ENCODE measurements at regions not wholly inside any gene's neighbourhood (a gene's known extent, or its start where the extent isn't known, plus 50 kb on each side); places are given as distances from the start of the nearest gene placed in this dataset.
A peak's percentile ranks its signal among the peaks of the same experiment; 100 is the strongest.

- Mint-ChIP-seq H3K27me3 (no peaks in the 10 kb centered on the region), H3K4me3 (no peak overlapping the region), H3K4me1 (ENCODE audit: low read depth) (peaks cover 14% of the 10 kb centered on the region), H3K27ac (no peak overlapping the region), H3K9me3 (peaks cover 5% of the 10 kb centered on the region), H3K36me3 (ENCODE audit: low read depth) (no peaks in the 10 kb centered on the region)
- POLR2A ChIA-PET: no interaction called here
- intact Hi-C loops (cut with micrococcal nuclease): no loop called here
- no peak for TF ChIP-seq CTCF (IDR thresholded peaks at IDR 0.05)
- CTCF ChIA-PET: interaction anchor here (2.1 kb wide), 1 partner anchor 8 kb away, joined by 9 read pairs; no protein-coding TSS in a partner anchor
- ATAC-seq (no peak), DNase-seq (no peak)
These were observed 139.6 kb upstream of the GDF10 start for GRCh38 chr10:47160261-47160908.

- TF ChIP-seq CTCF (IDR thresholded peaks at IDR 0.05): no peak
- POLR2A ChIA-PET: no interaction called here
- intact Hi-C loops (cut with micrococcal nuclease): no loop called here
- DNase-seq (no peak), ATAC-seq (no peak)
- Mint-ChIP-seq H3K4me3 (no peak overlapping the region), H3K27me3 (no peaks in the 10 kb centered on the region), H3K4me1 (ENCODE audit: low read depth) (peaks cover 19% of the 10 kb centered on the region), H3K9me3 (no peaks in the 10 kb centered on the region), H3K36me3 (ENCODE audit: low read depth) (peaks cover under 1% of the 10 kb centered on the region), H3K27ac (no peak overlapping the region)
- CTCF ChIA-PET: interaction anchor here (2.1 kb wide), 1 partner anchor 8 kb away, joined by 9 read pairs; no protein-coding TSS in a partner anchor
These were observed 139.0 kb upstream of the GDF10 start for GRCh38 chr10:47160967-47161366.

- intact Hi-C loops (cut with micrococcal nuclease): no loop called here
- no peaks in the 10 kb centered on the region for H3K27me3 Mint-ChIP-seq
- no peak overlapping the region for H3K27ac Mint-ChIP-seq
- ChIA-PET POLR2A (no interaction called here), CTCF (interaction anchor here (1.5 to 2.1 kb wide), 2 partner anchors 9 to 113 kb away, joined by 4 to 9 read pairs; no protein-coding TSS in a partner anchor)
- peaks cover 6% of the 10 kb centered on the region for H3K36me3 Mint-ChIP-seq (ENCODE audit: low read depth)
- peaks cover 2% of the 10 kb centered on the region for H3K9me3 Mint-ChIP-seq
- no peak for TF ChIP-seq CTCF (IDR thresholded peaks at IDR 0.05)
- no peak overlapping the region for H3K4me3 Mint-ChIP-seq
- DNase-seq: no peak
- H3K4me1 Mint-ChIP-seq (ENCODE audit: low read depth): peaks cover 24% of the 10 kb centered on the region
- ATAC-seq: no peak
These were observed 138.5 kb upstream of the GDF10 start for GRCh38 chr10:47161465-47161864.

- peaks cover 8% of the 10 kb centered on the region for H3K36me3 Mint-ChIP-seq (ENCODE audit: low read depth)
- no peaks in the 10 kb centered on the region for H3K27me3 Mint-ChIP-seq
- DNase-seq (no peak), ATAC-seq (no peak)
- intact Hi-C loops (cut with micrococcal nuclease): no loop called here
- H3K9me3 Mint-ChIP-seq: peaks cover 6% of the 10 kb centered on the region
- CTCF ChIA-PET: interaction anchor here (1.0 to 3.0 kb wide), 2 partner anchors 12 to 148 kb away, joined by 3 to 10 read pairs; no protein-coding TSS in a partner anchor
- H3K4me1 Mint-ChIP-seq (ENCODE audit: low read depth): peaks cover 30% of the 10 kb centered on the region
- H3K4me3 Mint-ChIP-seq: no peak overlapping the region
- TF ChIP-seq CTCF (IDR thresholded peaks at IDR 0.05): no peak
- no peak overlapping the region for H3K27ac Mint-ChIP-seq
- POLR2A ChIA-PET: no interaction called here
These were observed 135.7 kb upstream of the GDF10 start for GRCh38 chr10:47164126-47164799.

GRCh38 chr10:47164800-47165128 is 135.2 kb upstream of the GDF10 start:
- Mint-ChIP-seq H3K4me1 (ENCODE audit: low read depth) (peaks cover 34% of the 10 kb centered on the region), H3K36me3 (ENCODE audit: low read depth) (peaks cover 8% of the 10 kb centered on the region), H3K27me3 (no peaks in the 10 kb centered on the region), H3K9me3 (peaks cover 6% of the 10 kb centered on the region), H3K4me3 (peak overlapping the region; percentile 69), H3K27ac (peak overlapping the region; percentile 89)
- no peak for DNase-seq
- POLR2A ChIA-PET: no interaction called here
- TF ChIP-seq CTCF (IDR thresholded peaks at IDR 0.05): no peak
- CTCF ChIA-PET: interaction anchor here (1.0 to 3.0 kb wide), 2 partner anchors 12 to 147 kb away, joined by 3 to 10 read pairs; no protein-coding TSS in a partner anchor
- no peak for ATAC-seq
- intact Hi-C loops (cut with micrococcal nuclease): no loop called here

Data from activated CD8-positive, alpha-beta T cell treated with anti-CD3 and anti-CD28 coated beads for 36 hours (primary cell).